LHCN-M2 (cell line): ENCODE measurements at regions not wholly inside any gene's neighbourhood (a gene's known extent, or its start where the extent isn't known, plus 50 kb on each side); places are given as distances from the start of the nearest gene placed in this dataset.
"Not testable (repeated sequence)": the region's sequence is repeated elsewhere in the genome, so short reads cannot be mapped to it uniquely, and the experiment has no call there.

Experiments used
- DNase-seq: peaks from one replicate; pipeline ENCODE4 v3.0.0-alpha.2; 2012; ENCODE audit warnings: low read depth

GRCh38 chr4:169894767-169895166 is 131.4 kb downstream of the MFAP3L start:
- not testable (repeated sequence) for DNase-seq

- no peak for DNase-seq
Measured at GRCh38 chr4:169885893-169886292, 128.1 kb upstream of the HPF1 start.

- no peak for DNase-seq
Measured at GRCh38 chr4:169881769-169882168, 124.0 kb upstream of the HPF1 start.

- no peak for DNase-seq
Measured at GRCh38 chr4:169870507-169870906, 112.8 kb upstream of the HPF1 start.

- DNase-seq, result no peak
Measured at GRCh38 chr4:169869490-169869889, 111.7 kb upstream of the HPF1 start.

GRCh38 chr4:169861593-169861992 is 103.8 kb upstream of the HPF1 start:
- DNase-seq, result no peak

- no peak for DNase-seq
Measured at GRCh38 chr4:169859366-169860216, 101.8 kb upstream of the HPF1 start.

GRCh38 chr4:169854090-169854489 is 96.3 kb upstream of the HPF1 start:
- DNase-seq, result no peak

GRCh38 chr4:169852481-169852880 is 94.7 kb upstream of the HPF1 start:
- DNase-seq, result no peak

GRCh38 chr4:169851750-169852149 is 94.0 kb upstream of the HPF1 start:
- no peak for DNase-seq

GRCh38 chr4:169849456-169849855 is 91.7 kb upstream of the HPF1 start:
- DNase-seq, result no peak

- DNase-seq, result no peak
Measured at GRCh38 chr4:169848018-169848417, 90.3 kb upstream of the HPF1 start.

- no peak for DNase-seq
Measured at GRCh38 chr4:169847171-169847570, 89.4 kb upstream of the HPF1 start.

- DNase-seq, result no peak
Measured at GRCh38 chr4:169846396-169846795, 88.7 kb upstream of the HPF1 start.

GRCh38 chr4:169841776-169842175 is 84.0 kb upstream of the HPF1 start:
- no peak for DNase-seq

GRCh38 chr4:169840554-169840953 is 82.8 kb upstream of the HPF1 start:
- DNase-seq, result no peak

GRCh38 chr4:169828329-169828728 is 70.6 kb upstream of the HPF1 start:
- DNase-seq, result not testable (repeated sequence)

GRCh38 chr4:169826634-169827187 is 69.0 kb upstream of the HPF1 start:
- DNase-seq, result no peak

GRCh38 chr4:169823685-169824084 is 65.9 kb upstream of the HPF1 start:
- peak; percentile 59 for DNase-seq

- no peak for DNase-seq
Measured at GRCh38 chr4:169821402-169821801, 63.7 kb upstream of the HPF1 start.

GRCh38 chr4:169818063-169818679 is 60.4 kb upstream of the HPF1 start:
- no peak for DNase-seq

GRCh38 chr4:169815606-169816005 is 57.9 kb upstream of the HPF1 start:
- DNase-seq, result peak; percentile 49

- DNase-seq, result no peak
Measured at GRCh38 chr4:169811476-169811875, 53.7 kb upstream of the HPF1 start.
